Fibroblast of villous mesenchyme (primary cell): ENCODE measurements at regions not wholly inside any gene's neighbourhood (a gene's known extent, or its start where the extent isn't known, plus 50 kb on each side); places are given as distances from the start of the nearest gene placed in this dataset.
"Not testable (repeated sequence)": the region's sequence is repeated elsewhere in the genome, so short reads cannot be mapped to it uniquely, and the experiment has no call there.

Experiments
- DNase-seq: peaks from one replicate; pipeline ENCODE4 v3.0.0-alpha.2; 2010; ENCODE audit warnings: low read depth
- H3K4me3 ChIP-seq: 2 replicates; pipeline ENCODE4 v1.5.1; 2011; ENCODE audit warnings: low read depth, mild to moderate bottlenecking, low read length
- TF ChIP-seq, protein P1 (sequence below): IDR thresholded peaks from 2 replicates; pipeline ENCODE4 v1.5.1; 2012; ENCODE audit warnings: low read depth, mild to moderate bottlenecking, low read length; ENCODE audit not compliant: insufficient read depth

DNA sequence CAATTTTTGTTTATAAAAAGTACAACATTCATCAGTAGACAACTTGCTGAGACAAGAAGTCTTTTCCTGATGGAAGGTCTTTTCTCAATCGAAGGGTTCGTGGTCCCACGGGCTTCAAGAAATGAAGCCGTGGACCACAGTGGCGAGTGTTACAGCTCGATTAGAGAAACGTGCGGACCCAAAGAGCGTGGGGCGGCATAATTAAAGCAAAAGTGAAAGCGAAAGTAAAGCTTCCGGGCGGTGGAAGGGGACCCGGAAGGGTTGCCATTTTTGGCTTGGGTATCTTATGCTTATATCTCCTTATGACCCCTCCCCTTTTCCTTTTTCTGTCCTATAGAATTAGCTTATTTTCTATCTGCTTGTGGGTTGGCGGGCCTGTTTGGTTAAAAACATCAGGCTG lies 2309.4 kb upstream of the ACO1 start:
- TF ChIP-seq, protein P1, sequence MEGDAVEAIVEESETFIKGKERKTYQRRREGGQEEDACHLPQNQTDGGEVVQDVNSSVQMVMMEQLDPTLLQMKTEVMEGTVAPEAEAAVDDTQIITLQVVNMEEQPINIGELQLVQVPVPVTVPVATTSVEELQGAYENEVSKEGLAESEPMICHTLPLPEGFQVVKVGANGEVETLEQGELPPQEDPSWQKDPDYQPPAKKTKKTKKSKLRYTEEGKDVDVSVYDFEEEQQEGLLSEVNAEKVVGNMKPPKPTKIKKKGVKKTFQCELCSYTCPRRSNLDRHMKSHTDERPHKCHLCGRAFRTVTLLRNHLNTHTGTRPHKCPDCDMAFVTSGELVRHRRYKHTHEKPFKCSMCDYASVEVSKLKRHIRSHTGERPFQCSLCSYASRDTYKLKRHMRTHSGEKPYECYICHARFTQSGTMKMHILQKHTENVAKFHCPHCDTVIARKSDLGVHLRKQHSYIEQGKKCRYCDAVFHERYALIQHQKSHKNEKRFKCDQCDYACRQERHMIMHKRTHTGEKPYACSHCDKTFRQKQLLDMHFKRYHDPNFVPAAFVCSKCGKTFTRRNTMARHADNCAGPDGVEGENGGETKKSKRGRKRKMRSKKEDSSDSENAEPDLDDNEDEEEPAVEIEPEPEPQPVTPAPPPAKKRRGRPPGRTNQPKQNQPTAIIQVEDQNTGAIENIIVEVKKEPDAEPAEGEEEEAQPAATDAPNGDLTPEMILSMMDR: no peak
- H3K4me3 ChIP-seq: no peak overlapping the region
- DNase-seq: no peak

DNA sequence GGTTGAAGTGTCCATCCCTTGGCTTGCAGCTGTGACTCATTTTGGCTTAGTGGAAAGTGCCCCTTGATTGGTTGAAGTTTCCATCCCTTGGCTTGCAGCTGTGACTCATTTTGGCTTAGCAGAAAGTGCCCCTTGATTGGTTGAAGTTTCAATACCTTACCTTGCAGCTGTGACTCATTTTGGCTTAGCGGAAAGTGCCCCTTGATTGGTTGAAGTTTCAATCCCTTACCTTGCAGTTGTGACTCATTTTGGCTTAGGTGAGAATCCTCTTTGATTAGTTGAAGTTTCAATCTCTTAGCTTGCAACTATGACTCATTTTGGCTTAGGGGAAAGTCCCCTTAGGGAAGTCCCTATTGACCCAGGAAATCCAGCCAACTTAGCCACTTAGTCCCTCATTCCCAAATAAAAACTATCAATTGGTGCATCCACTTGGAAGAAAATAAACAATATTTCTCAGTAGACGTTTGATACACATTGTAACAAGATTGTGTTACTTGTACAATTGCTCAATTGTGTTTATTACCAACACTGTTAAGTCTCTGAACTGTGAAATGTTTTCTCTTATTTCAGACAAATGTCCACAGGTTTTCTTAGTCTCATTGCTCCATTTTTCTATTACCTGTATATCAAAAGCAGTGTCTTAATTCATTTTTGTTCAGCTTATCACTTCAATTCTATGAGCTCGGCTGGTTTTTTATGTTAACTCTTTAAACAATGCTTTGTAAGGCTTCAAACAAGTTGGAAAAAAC lies 2308.8 kb upstream of the ACO1 start:
- TF ChIP-seq, protein P1: no peak
- peak; percentile 2 for DNase-seq

DNA sequence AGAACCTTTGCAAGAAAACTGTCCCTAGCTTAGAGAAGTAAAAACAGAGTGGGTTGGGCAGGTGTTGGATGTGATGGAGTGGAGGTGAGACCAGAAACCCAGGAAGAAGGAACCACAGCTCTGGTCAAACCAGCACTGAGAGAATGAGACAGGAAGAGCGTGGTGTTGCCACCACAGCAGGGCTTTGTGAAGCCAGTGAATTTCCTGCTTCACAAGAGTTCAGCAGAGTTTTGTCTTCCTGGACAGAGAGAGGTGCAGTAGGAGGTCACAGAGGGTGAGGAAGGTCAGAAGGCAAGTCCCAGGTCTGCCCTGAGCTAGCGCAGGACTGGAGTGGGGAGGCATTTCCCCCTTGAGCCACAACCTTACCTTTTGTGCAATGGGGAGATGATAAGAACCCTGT lies 2306.2 kb upstream of the ACO1 start:
- no peak for DNase-seq
- no peak overlapping the region for H3K4me3 ChIP-seq
- TF ChIP-seq, protein P1: no peak

More for the DNA sequence above, 2308.8 kb upstream of the ACO1 start:
- no peak overlapping the region for H3K4me3 ChIP-seq

DNA sequence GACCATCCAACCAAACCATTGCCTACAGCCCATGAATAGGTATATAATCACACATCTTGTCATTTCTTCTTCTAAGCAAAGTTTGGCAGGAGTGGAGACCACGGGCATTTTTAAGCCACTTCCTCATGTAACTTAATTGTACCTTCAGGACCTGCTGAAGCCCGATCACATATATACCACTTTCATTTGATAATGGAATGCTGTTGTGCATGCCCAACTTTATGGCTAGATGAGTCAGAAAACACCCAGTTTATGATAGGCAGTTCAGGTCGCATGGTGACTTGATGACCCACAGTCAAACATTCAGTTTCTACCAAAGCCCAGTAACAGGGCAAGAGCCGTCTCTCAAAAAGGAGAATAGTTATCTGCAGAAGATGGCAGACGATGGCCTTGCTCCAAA lies 2295.0 kb upstream of the ACO1 start:
- no peak for DNase-seq
- TF ChIP-seq, protein P1: no peak
- H3K4me3 ChIP-seq: no peak overlapping the region

DNA sequence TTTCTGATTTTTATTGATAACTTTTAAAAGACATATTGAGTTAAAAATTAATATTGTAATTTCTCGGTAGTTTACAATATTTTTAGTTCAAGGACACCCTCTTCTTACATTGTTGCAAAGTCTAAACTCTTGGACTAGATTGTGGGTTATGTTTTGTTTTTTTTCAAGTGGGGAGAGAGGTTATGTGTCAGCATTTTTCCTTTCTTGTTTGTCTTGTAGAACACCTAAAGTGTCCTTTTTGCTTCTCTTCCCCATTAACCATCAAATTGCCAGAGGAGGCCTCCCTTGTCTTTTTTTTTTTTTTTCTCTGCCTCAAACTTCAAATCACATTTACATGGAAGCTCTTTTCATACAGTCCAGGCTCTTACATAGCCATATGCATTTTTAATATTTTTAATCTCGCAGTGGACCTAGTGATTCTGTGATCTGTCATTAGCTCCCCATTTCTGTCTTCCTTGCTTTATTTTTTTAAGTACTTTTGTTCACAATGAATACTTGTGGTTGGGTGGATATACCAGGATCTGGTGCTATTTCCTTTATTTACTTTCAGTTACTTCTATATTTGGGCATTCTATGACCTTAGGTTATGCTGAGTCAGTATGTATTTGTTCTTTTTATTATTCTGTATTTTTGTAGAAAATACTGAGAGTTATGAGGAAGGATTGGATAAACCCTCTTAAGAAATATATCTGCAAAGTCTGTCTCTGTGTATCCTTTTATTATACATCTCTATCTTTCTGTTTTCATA lies 2280.6 kb upstream of the ACO1 start:
- H3K4me3 ChIP-seq: no peak overlapping the region
- peak; percentile 70 for DNase-seq
- TF ChIP-seq, protein P1: no peak

DNA sequence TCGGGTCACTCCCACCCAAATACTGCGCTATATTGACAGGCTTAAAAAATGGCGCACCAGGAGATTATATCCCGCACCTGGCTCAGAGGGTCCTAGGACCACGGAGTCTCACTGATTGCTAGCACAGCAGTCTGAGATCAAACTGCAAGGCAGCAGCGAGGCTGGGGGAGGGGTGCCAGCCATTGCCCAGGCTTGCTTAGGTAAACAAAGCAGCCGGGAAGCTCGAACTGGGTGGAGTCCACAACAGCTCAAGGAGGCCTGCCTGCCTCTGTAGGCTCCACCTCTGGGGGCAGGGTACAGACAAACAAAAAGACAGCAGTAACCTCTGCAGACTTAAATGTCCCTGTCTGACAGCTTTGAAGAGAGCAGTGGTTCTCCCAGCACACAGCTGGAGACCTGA lies 2277.3 kb upstream of the ACO1 start:
- DNase-seq, H3K4me3 ChIP-seq: not testable (repeated sequence)

DNA sequence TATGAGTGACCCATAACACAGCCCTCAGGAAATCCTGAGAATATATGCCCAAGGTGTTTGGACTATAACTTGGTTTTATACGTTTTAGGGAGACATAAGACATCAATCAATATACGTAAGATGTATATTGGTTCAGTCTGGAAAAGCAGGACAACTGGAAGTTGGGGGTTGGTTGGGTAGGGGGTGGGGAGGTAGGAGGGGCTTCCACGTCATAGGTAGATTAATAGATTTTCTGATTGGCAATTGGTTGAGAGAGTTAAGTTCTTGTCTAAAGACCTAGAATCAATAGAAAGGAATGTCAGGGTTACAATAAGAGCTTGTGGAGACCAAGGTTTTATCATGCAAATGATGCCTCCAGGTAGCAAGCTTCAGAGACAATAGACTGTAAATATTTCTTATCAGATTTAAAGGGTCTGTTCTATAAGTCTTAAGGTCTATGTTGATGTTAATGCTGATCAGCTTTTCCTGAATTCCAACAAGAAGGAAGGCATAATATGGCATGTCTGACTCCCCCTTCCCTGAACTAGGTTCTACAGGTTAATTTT lies 2267.7 kb upstream of the ACO1 start:
- TF ChIP-seq, protein P1: no peak
- DNase-seq: no peak
- no peak overlapping the region for H3K4me3 ChIP-seq
